Uterus (tissue), 3 donors: ENCODE measurements at regions not wholly inside any gene's neighbourhood (a gene's known extent, or its start where the extent isn't known, plus 50 kb on each side); places are given as distances from the start of the nearest gene placed in this dataset.
"Not testable (repeated sequence)": the region's sequence is repeated elsewhere in the genome, so short reads cannot be mapped to it uniquely, and the experiment has no call there.

Experiments used
- DNase-seq, 2 donors: peaks; one replicate each; pipeline ENCODE4 v3.0.0-alpha.2; 2019 to 2020
- H3K27ac ChIP-seq, 2 donors: fragments of 200-600 bp; sonication (generic); 1 replicate in 1 of 2; 2 replicates in 1 of 2; pipeline ENCODE4 v1.5.1; 2016 to 2018
- H3K27me3 ChIP-seq, 2 donors: fragments of 200-600 bp; sonication (generic); one replicate each; pipeline ENCODE4 v1.5.1; 2018 to 2019; ENCODE audit warnings: control low read depth in 1 of 2
- H3K36me3 ChIP-seq, 2 donors: fragments of 200-600 bp; sonication (generic); one replicate each; pipeline ENCODE4 v1.5.1; 2019; ENCODE audit warnings: control low read depth in 1 of 2
- H3K4me1 ChIP-seq, 2 donors: fragments of 200-600 bp; sonication (generic); one replicate each; pipeline ENCODE4 v1.5.1; 2018 to 2019; ENCODE audit warnings: control low read depth in 1 of 2
- H3K4me3 ChIP-seq, 2 donors: fragments of 200-600 bp; sonication (generic); 1 replicate in 1 of 2; 2 replicates in 1 of 2; pipeline ENCODE4 v1.5.1; 2018 to 2019; ENCODE audit warnings: mild to moderate bottlenecking in 1 of 2
- H3K9me3 ChIP-seq, 2 donors: fragments of 200-600 bp; sonication (generic); one replicate each; pipeline ENCODE4 v1.5.1; 2019; ENCODE audit warnings: control low read depth in 1 of 2
- POLR2A ChIP-seq, 2 donors: fragments of 450-650 bp; IDR thresholded peaks; one replicate each; pipeline ENCODE4 v1.6.1; 2016; ENCODE audit warnings: antibody characterized with exemption in 2 of 2, mild to moderate bottlenecking in 1 of 2, moderate library complexity in 1 of 2
- intact Hi-C: fragments of 100-400 bp; cut with DNase I; formaldehyde crosslinking; loops from one replicate; pipeline ENCODE4 v1.15.1; 2023; ENCODE audit warnings: low total_unique reads
- TF ChIP-seq, protein P1 (sequence below), 4 experiments: fragments of 200-600 bp in 2 of 4; fragments of 450-650 bp in 2 of 4; sonication (generic) in 2 of 4; IDR thresholded peaks; one replicate each; pipeline ENCODE4 v1.5.1; 2016 to 2019; ENCODE audit warnings: antibody characterized with exemption in 4 of 4, mild to moderate bottlenecking in 2 of 4, moderate library complexity in 1 of 4
- donor health status: DM: yes; HTN: yes; CAD: no.

DNA sequence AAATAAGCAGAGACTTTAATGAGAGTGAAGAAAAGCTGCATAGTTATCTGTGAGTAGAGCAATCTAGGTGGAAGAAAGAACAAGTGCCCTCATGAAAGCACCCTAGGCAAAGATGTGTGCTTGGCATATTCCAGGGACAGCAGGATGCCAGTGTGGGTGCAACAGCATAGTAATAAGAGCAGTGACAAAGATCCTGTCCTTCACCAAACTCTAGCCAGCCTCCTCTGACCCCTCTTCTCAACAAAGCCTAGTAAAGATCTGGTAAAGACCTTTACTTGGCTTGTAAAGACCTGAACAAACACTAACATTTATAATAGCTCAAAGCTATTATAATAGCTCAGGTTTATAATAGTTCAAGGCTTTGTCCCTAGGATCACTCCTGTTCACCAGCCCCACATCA is 735.4 kb downstream of the PCDH7 start:
- no peaks in the 10 kb centered on the region for H3K9me3 ChIP-seq
- H3K36me3 ChIP-seq = no peaks in the 10 kb centered on the region
- TF ChIP-seq, protein P1, sequence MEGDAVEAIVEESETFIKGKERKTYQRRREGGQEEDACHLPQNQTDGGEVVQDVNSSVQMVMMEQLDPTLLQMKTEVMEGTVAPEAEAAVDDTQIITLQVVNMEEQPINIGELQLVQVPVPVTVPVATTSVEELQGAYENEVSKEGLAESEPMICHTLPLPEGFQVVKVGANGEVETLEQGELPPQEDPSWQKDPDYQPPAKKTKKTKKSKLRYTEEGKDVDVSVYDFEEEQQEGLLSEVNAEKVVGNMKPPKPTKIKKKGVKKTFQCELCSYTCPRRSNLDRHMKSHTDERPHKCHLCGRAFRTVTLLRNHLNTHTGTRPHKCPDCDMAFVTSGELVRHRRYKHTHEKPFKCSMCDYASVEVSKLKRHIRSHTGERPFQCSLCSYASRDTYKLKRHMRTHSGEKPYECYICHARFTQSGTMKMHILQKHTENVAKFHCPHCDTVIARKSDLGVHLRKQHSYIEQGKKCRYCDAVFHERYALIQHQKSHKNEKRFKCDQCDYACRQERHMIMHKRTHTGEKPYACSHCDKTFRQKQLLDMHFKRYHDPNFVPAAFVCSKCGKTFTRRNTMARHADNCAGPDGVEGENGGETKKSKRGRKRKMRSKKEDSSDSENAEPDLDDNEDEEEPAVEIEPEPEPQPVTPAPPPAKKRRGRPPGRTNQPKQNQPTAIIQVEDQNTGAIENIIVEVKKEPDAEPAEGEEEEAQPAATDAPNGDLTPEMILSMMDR (IDR thresholded peaks at IDR 0.05) = no peak
- TF ChIP-seq POLR2A (IDR thresholded peaks at IDR 0.05) = no peak
- intact Hi-C loops = no loop called here
- no peak overlapping the region for H3K27ac ChIP-seq
- DNase-seq = no peak
- no peaks in the 10 kb centered on the region for H3K27me3 ChIP-seq
- no peaks in the 10 kb centered on the region for H3K4me1 ChIP-seq
- no peak overlapping the region for H3K4me3 ChIP-seq

DNA sequence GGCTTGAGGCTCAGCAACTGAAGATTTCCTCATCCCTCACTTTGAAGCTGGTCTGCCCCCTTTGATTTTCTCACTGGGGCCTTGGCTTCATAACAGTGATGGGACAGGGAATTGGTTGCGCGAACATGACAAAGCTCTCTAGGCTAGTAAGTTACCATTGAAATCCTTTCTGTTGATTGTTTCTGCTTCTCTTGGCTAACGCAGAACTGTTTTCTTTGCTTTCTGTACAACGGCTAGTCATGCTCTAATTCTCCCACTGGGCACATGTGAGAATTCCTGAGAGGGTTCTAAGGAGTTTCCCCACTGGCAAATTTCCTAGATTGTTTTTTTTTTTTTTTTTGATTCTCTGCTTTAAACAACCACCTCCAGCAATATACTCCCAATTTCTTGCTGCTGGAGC is 738.6 kb downstream of the PCDH7 start:
- Histone ChIP-seq H3K4me3 (no peak overlapping the region), H3K9me3 (no peaks in the 10 kb centered on the region), H3K27me3 (no peaks in the 10 kb centered on the region), H3K36me3 (no peaks in the 10 kb centered on the region), H3K4me1 (no peaks in the 10 kb centered on the region), H3K27ac (no peak overlapping the region)
- TF ChIP-seq, protein P1 (IDR thresholded peaks at IDR 0.05) = no peak
- TF ChIP-seq POLR2A (IDR thresholded peaks at IDR 0.05) = no peak
- intact Hi-C loops = no loop called here
- DNase-seq = no peak

DNA sequence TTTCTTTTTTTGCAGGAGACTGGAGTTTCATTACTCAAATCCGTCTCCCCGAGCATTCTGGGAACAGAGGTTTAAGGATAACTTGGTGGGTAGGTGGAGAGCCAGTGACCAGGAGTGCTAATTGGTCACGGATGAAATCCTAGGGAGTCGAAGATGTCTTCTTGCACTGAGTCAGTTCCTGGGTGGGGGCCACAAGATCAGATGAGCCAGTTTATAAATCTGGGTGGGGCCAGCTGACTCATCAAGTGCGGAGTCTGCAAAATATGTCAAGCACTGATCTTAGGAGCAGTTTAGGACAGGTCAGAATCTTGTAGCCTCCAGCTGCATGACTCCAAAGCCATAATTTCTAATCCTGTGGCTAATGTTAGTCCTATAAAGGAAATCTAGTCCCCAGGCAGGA is 741.3 kb downstream of the PCDH7 start:
- no peak for TF ChIP-seq POLR2A (IDR thresholded peaks at IDR 0.05)
- intact Hi-C loops = no loop called here

DNA sequence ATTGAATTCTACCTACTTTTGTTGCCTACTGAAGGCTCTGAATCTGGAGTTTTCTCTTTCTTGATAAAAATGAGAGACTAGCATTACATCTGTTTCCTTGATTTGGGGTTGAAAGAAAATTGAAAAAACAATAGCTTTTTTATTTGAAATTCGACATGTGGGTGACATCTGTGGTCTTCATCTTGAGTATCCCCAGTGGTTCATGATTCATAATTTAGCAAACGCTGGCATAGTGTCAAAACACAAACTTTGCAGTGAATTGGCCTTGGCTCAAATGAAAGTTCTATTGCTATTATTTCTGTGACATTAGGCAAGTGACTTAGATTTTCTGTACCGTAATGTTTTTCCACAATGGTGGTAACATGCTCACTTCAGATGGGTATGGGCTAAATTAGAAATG is 747.6 kb downstream of the PCDH7 start:
- H3K4me3 ChIP-seq = no peak overlapping the region
- H3K4me1 ChIP-seq = no peaks in the 10 kb centered on the region
- H3K9me3 ChIP-seq = no peaks in the 10 kb centered on the region
- intact Hi-C loops = no loop called here
- no peaks in the 10 kb centered on the region for H3K36me3 ChIP-seq
- DNase-seq = no peak
- H3K27ac ChIP-seq = no peak overlapping the region
- H3K27me3 ChIP-seq = no peaks in the 10 kb centered on the region
- TF ChIP-seq, protein P1 (IDR thresholded peaks at IDR 0.05) = no peak
- TF ChIP-seq POLR2A (IDR thresholded peaks at IDR 0.05) = no peak

More for the DNA sequence above, 741.3 kb downstream of the PCDH7 start:
- Histone ChIP-seq H3K9me3 (no peaks in the 10 kb centered on the region), H3K4me1 (no peaks in the 10 kb centered on the region), H3K27ac (no peak overlapping the region), H3K4me3 (no peak overlapping the region), H3K27me3 (no peaks in the 10 kb centered on the region), H3K36me3 (no peaks in the 10 kb centered on the region)
- DNase-seq = no peak

DNA sequence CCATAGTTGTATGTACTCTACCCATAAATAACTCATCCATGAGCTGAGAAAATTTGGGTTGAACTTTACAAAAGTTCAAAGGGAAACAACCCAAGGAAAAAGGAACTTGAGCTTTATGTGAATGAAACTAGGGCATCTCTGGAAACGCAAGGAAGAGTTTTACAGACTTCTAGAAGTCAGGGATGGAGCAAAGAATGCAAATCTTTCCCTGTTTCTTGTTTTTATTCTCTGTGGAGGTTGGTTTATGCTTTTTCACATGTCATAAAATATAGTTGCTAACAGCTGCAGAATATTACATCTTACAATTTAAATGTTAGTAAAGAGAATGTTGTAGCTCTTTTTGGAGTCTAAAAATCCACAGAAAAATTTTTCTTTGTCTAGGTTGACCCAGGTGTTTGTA is 754.1 kb downstream of the PCDH7 start:
- Histone ChIP-seq H3K36me3 (no peaks in the 10 kb centered on the region), H3K9me3 (no peaks in the 10 kb centered on the region), H3K27ac (no peak overlapping the region), H3K27me3 (no peaks in the 10 kb centered on the region), H3K4me3 (no peak overlapping the region), H3K4me1 (no peaks in the 10 kb centered on the region)
- no peak for TF ChIP-seq POLR2A (IDR thresholded peaks at IDR 0.05)
- intact Hi-C loops = no loop called here
- no peak for DNase-seq

DNA sequence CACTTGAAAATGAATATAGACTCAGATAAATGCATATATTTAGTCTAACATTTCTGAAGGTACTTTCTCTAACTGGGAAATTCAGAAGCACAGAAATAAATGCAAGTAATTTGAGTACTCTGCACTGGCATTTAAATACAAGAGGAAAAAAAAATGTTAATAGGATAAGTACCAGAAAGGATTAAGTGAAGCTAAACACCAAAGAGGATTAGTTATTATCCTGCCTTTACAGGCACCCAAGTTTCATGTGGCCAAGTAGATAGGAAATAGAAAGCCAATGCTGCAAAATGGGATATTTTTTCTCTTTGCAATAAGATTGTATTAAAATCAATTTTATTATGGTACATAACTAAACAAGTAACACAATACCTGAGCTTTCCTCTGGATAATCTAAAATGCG is 762.5 kb downstream of the PCDH7 start:
- H3K4me3 ChIP-seq = no peak overlapping the region
- no peaks in the 10 kb centered on the region for H3K36me3 ChIP-seq
- H3K27ac ChIP-seq = no peak overlapping the region
- H3K4me1 ChIP-seq = no peaks in the 10 kb centered on the region
- no peaks in the 10 kb centered on the region for H3K27me3 ChIP-seq
- no peak for TF ChIP-seq POLR2A (IDR thresholded peaks at IDR 0.05)
- TF ChIP-seq, protein P1 (IDR thresholded peaks at IDR 0.05) = no peak
- no peaks in the 10 kb centered on the region for H3K9me3 ChIP-seq
- intact Hi-C loops = no loop called here
- DNase-seq = no peak

DNA sequence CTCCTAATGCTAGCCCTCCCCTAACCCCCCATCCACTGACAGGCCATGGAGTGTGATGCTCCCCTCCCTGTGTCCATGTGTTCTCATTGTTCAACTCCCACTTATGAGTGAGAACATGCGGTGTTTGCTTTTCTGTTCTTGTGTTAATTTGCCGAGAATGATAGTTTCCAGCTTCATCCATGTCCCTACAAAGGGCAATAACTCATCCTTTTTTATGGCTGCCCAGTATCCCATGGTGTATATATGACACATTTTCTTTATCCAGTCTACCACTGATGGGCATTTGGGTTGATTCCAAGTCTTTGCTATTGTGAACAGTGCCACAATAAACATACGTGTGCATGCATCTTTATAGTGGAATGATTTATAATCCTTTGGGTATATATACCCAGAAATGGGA is 779.0 kb downstream of the PCDH7 start:
- H3K27ac ChIP-seq, H3K36me3 ChIP-seq, H3K4me1 ChIP-seq, intact Hi-C loops, H3K4me3 ChIP-seq, DNase-seq, H3K27me3 ChIP-seq, H3K9me3 ChIP-seq: not testable (repeated sequence)
